Panc1 (cell line): ENCODE measurements at regions not wholly inside any gene's neighbourhood (a gene's known extent, or its start where the extent isn't known, plus 50 kb on each side); places are given as distances from the start of the nearest gene placed in this dataset.

ENCODE experiments used
- ATAC-seq: fragments of 200-7000 bp; cut with Tn5 transposase; 2 replicates; pipeline ENCODE4 v1.9.1; 2020; ENCODE audit warnings: mild to moderate bottlenecking, moderate library complexity
- BruUV-seq: library from RNA; stranded (reverse); fragments of 400-500 nt; replicated peaks from 2 replicates; lab custom pipeline; 2021; lab: Mats Ljungman, UMichigan
- CTCF ChIA-PET: fragments of 300-600 bp; sonication (Branson Sonifier 250); formaldehyde crosslinking; loops from one replicate; lab custom pipeline; 2022; ENCODE audit warnings: antibody characterized with exemption; lab: Charles Lee
- POLR2A ChIA-PET: fragments of 300-600 bp; sonication (Branson Sonifier 250); formaldehyde crosslinking; loops from one replicate; lab custom pipeline; 2022; ENCODE audit warnings: antibody characterized with exemption; lab: Charles Lee
- DNase-seq: peaks from one replicate; pipeline ENCODE4 v3.0.0-alpha.2; 2010; ENCODE audit warnings: low read depth, low spot score
- H3K27ac ChIP-seq: 2 replicates; pipeline ENCODE4 v1.5.1; 2011; ENCODE audit warnings: mild to moderate bottlenecking, low read length, inconsistent platforms
- H3K27me3 ChIP-seq: fragments of 200-500 bp; sonication (Bioruptor generic); 2 replicates; pipeline ENCODE4 v1.6.0; 2014; ENCODE audit warnings: low read length, inconsistent platforms; ENCODE audit not compliant: control insufficient read depth, insufficient read depth
- H3K36me3 ChIP-seq: fragments of 200-500 bp; sonication (Bioruptor generic); 2 replicates; pipeline ENCODE4 v1.5.1; 2014; ENCODE audit warnings: inconsistent platforms, mild to moderate bottlenecking, low read length, moderate library complexity; ENCODE audit not compliant: control insufficient read depth, insufficient read depth
- H3K4me1 ChIP-seq: 2 replicates; pipeline ENCODE4 v1.5.1; 2011; ENCODE audit warnings: inconsistent platforms, mild to moderate bottlenecking, low read length, moderate library complexity; ENCODE audit not compliant: control insufficient read depth, insufficient read depth
- H3K4me3 ChIP-seq, 2 experiments: 2 replicates each; pipeline ENCODE4 v1.5.1; 2011 to 2012; ENCODE audit warnings: low read depth in 2 of 2, low read length in 2 of 2, mild to moderate bottlenecking in 2 of 2, inconsistent platforms in 1 of 2, moderate library complexity in 1 of 2
- H3K9me3 ChIP-seq: fragments of 200-500 bp; sonication (Bioruptor generic); 2 replicates; pipeline ENCODE4 v1.5.1; 2014; ENCODE audit warnings: low read depth, mild to moderate bottlenecking, inconsistent platforms, low read length, moderate library complexity; ENCODE audit not compliant: control insufficient read depth, insufficient read depth
- POLR2AphosphoS5 ChIP-seq: IDR thresholded peaks from 2 replicates; pipeline ENCODE4 v1.6.1; 2012; ENCODE audit warnings: mild to moderate bottlenecking, low read depth, low read length, moderate library complexity
- SIN3A ChIP-seq: IDR thresholded peaks from 2 replicates; pipeline ENCODE4 v1.6.1; 2012; ENCODE audit warnings: low read depth, mild to moderate bottlenecking, low read length, moderate library complexity, borderline replicate concordance; ENCODE audit not compliant: insufficient read depth
- TCF7L2 ChIP-seq: IDR thresholded peaks from 2 replicates; pipeline ENCODE4 v1.6.1; 2011; ENCODE audit warnings: mild to moderate bottlenecking, low read depth, low read length, inconsistent platforms
- in situ Hi-C: cut with HindIII; loops from 2 replicates; pipeline ENCODE4 v1.10.0; 2016; ENCODE audit warnings: low sequenced_read_pairs, low pct_unique_long_range_greater_than_20kb
- intact Hi-C: fragments of 100-400 bp; cut with micrococcal nuclease; formaldehyde crosslinking; loops from one replicate; pipeline ENCODE4 v1.10.0; 2022; ENCODE audit not compliant: unreplicated experiment
- TF ChIP-seq, protein P1 (sequence below): fragments of 450-650 bp; IDR thresholded peaks from 2 replicates; pipeline ENCODE4 v1.5.1; 2017; ENCODE audit warnings: mild to moderate bottlenecking
- TF ChIP-seq, protein P2 (sequence below), 2 experiments: IDR thresholded peaks; 2 replicates each; pipeline ENCODE4 v1.6.1; 2011 to 2012; ENCODE audit warnings: low read depth in 2 of 2, control low read depth in 1 of 2, low read length in 1 of 2, mild to moderate bottlenecking in 1 of 2, moderate library complexity in 1 of 2; ENCODE audit not compliant: insufficient read depth in 1 of 2

DNA sequence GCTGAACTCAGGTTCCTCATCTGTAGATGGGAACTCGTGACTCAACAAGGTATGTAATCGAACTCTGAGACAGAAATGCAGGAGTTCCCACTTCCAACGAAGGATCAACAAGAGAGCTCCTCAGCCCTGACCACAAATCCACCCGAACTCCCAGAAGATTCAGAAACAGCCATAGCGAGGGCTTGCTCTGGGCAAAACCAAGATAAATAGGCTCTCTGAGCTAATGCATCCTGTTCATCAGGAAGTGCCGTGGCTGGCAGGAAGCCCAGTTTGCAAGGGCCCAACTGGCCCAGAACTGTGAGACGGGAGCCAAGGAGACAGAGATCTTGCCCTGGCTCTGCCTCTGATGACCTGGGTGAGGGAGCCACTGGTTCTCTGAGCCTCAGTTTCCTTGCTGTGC lies 141.7 kb upstream of the PFKP start:
- Histone ChIP-seq H3K27ac (no peak overlapping the region), H3K36me3 (no peaks in the 10 kb centered on the region), H3K27me3 (no peaks in the 10 kb centered on the region; the same call in 1 of the 2 replicates), H3K9me3 (no peaks in the 10 kb centered on the region), H3K4me1 (no peaks in the 10 kb centered on the region), H3K4me3 (no peak overlapping the region)
- ATAC-seq (no peak), DNase-seq (no peak)
- POLR2A ChIA-PET = no interaction called here
- TF ChIP-seq, protein P1, sequence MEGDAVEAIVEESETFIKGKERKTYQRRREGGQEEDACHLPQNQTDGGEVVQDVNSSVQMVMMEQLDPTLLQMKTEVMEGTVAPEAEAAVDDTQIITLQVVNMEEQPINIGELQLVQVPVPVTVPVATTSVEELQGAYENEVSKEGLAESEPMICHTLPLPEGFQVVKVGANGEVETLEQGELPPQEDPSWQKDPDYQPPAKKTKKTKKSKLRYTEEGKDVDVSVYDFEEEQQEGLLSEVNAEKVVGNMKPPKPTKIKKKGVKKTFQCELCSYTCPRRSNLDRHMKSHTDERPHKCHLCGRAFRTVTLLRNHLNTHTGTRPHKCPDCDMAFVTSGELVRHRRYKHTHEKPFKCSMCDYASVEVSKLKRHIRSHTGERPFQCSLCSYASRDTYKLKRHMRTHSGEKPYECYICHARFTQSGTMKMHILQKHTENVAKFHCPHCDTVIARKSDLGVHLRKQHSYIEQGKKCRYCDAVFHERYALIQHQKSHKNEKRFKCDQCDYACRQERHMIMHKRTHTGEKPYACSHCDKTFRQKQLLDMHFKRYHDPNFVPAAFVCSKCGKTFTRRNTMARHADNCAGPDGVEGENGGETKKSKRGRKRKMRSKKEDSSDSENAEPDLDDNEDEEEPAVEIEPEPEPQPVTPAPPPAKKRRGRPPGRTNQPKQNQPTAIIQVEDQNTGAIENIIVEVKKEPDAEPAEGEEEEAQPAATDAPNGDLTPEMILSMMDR = no peak
- intact Hi-C loops (no loop called here), in situ Hi-C loops (no loop called here)
- BruUV-seq = no TSS peak
- CTCF ChIA-PET = no interaction called here

DNA sequence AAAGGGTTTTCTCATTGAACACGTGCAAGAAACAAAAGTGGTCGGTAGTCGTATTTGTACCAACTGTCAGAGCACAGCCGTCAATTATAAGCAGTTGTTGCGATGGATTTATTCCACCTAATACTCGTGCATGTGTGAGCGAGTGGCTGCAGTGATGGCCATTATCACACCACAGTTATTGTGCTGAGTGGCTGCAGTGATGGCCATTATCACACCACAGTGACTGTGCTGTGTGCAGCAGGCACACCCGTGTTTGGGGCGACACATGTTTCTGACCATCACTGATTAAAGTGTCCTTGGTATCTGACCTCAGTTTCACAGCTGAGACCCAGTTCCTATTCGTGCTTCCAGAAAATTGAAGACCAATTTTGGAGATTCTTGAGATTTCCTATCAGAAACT lies 142.9 kb upstream of the PFKP start:
- CTCF ChIA-PET = no interaction called here

More for the DNA sequence above, 142.9 kb upstream of the PFKP start:
- Histone ChIP-seq H3K36me3 (no peaks in the 10 kb centered on the region), H3K9me3 (no peaks in the 10 kb centered on the region), H3K4me3 (no peak overlapping the region), H3K27ac (no peak overlapping the region), H3K27me3 (no peaks in the 10 kb centered on the region; the same call in 1 of the 2 replicates), H3K4me1 (no peaks in the 10 kb centered on the region)
- POLR2A ChIA-PET = no interaction called here
- ATAC-seq = no peak
- intact Hi-C loops = no loop called here
- BruUV-seq = no TSS peak
- in situ Hi-C loops = no loop called here
- no peak for DNase-seq
- TF ChIP-seq, protein P2, sequence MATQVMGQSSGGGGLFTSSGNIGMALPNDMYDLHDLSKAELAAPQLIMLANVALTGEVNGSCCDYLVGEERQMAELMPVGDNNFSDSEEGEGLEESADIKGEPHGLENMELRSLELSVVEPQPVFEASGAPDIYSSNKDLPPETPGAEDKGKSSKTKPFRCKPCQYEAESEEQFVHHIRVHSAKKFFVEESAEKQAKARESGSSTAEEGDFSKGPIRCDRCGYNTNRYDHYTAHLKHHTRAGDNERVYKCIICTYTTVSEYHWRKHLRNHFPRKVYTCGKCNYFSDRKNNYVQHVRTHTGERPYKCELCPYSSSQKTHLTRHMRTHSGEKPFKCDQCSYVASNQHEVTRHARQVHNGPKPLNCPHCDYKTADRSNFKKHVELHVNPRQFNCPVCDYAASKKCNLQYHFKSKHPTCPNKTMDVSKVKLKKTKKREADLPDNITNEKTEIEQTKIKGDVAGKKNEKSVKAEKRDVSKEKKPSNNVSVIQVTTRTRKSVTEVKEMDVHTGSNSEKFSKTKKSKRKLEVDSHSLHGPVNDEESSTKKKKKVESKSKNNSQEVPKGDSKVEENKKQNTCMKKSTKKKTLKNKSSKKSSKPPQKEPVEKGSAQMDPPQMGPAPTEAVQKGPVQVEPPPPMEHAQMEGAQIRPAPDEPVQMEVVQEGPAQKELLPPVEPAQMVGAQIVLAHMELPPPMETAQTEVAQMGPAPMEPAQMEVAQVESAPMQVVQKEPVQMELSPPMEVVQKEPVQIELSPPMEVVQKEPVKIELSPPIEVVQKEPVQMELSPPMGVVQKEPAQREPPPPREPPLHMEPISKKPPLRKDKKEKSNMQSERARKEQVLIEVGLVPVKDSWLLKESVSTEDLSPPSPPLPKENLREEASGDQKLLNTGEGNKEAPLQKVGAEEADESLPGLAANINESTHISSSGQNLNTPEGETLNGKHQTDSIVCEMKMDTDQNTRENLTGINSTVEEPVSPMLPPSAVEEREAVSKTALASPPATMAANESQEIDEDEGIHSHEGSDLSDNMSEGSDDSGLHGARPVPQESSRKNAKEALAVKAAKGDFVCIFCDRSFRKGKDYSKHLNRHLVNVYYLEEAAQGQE (IDR thresholded peaks at IDR 0.05; ENCODE audit: insufficient read depth in 1 of 2, low read depth in 2 of 2, low read length in 1 of 2) = no peak
- TF ChIP-seq SIN3A (no peak), TCF7L2 (no peak), POLR2AphosphoS5 (no peak)
- TF ChIP-seq, protein P1 = no peak
